H1 (cell line): ENCODE measurements at regions not wholly inside any gene's neighbourhood (a gene's known extent, or its start where the extent isn't known, plus 50 kb on each side); places are given as distances from the start of the nearest gene placed in this dataset.

Experiments
- CTCF ChIA-PET: fragments of 300-600 bp; sonication (Branson Sonifier 250); formaldehyde crosslinking; loops from one replicate; lab custom pipeline; 2021; ENCODE audit not compliant: partially characterized antibody; lab: Charles Lee
- POLR2A ChIA-PET: fragments of 300-600 bp; sonication (Branson Sonifier 250); formaldehyde crosslinking; loops from one replicate; lab custom pipeline; 2021; ENCODE audit warnings: inconsistent platforms; ENCODE audit not compliant: partially characterized antibody; lab: Charles Lee
- DNase-seq, 2 experiments: peaks; one replicate each; pipeline versions ENCODE4 v3.0.0 to v3.0.0-alpha.2; 2010 to 2022; ENCODE audit warnings: low spot score in 2 of 2, low read depth in 1 of 2, mixed read lengths in 1 of 2
- FAIRE-seq: peaks from 2 replicates; lab custom pipeline; 2011; peaks lifted over from hg19 to GRCh38; lab: Jason Lieb, UNC
- H2AFZ ChIP-seq: 2 replicates; pipeline ENCODE4 v1.8.1; 2012; ENCODE audit warnings: low read length, inconsistent platforms
- H2AK5ac ChIP-seq: 2 replicates; pipeline ENCODE4 v1.6.1; 2013; ENCODE audit warnings: low read depth, low read length
- H2BK120ac ChIP-seq: replicated peaks from 2 replicates; pipeline ENCODE3; 2013; ENCODE audit warnings: low read depth, low read length, inconsistent platforms
- H2BK12ac ChIP-seq: 2 replicates; pipeline ENCODE4 v1.6.1; 2013; ENCODE audit warnings: low read depth, low read length
- H2BK15ac ChIP-seq: 2 replicates; pipeline ENCODE4 v1.6.1; 2013; ENCODE audit warnings: low read length
- H2BK20ac ChIP-seq: 2 replicates; pipeline ENCODE4 v1.6.1; 2013; ENCODE audit warnings: low read length
- H2BK5ac ChIP-seq: 2 replicates; pipeline ENCODE4 v1.6.1; 2013; ENCODE audit warnings: low read depth, low read length
- H3K14ac ChIP-seq: 2 replicates; pipeline ENCODE4 v1.6.1; 2013; ENCODE audit warnings: inconsistent platforms; ENCODE audit not compliant: insufficient read length
- H3K18ac ChIP-seq: 2 replicates; pipeline ENCODE4 v1.6.1; 2013; ENCODE audit warnings: low read length; ENCODE audit errors: extremely low read depth
- H3K23ac ChIP-seq: 2 replicates; pipeline ENCODE4 v1.6.1; 2013; ENCODE audit warnings: inconsistent platforms; ENCODE audit not compliant: insufficient read length
- H3K23me2 ChIP-seq: 2 replicates; pipeline ENCODE4 v1.6.1; 2013; ENCODE audit warnings: low read depth, low read length
- H3K27ac ChIP-seq: 2 replicates; pipeline ENCODE4 v1.6.1; 2011; ENCODE audit warnings: low read depth, low read length, inconsistent platforms
- H3K27me3 ChIP-seq, 4 experiments: replicated peaks in 1 of 4; 1 replicate in 1 of 4; 2 replicates in 3 of 4; pipeline versions ENCODE4 v1.6.1 to v1.8.1; 2011 to 2013; ENCODE audit warnings: low read length in 3 of 4, mild to moderate bottlenecking in 3 of 4, inconsistent platforms in 2 of 4, mixed read lengths in 2 of 4, moderate library complexity in 1 of 4; ENCODE audit not compliant: control insufficient read depth in 3 of 4, insufficient read depth in 3 of 4; ENCODE audit errors: extremely low read depth in 1 of 4
- H3K36me3 ChIP-seq, 4 experiments: 2 replicates each; pipeline versions ENCODE4 v1.6.1 to v1.8.1; 2011 to 2013; ENCODE audit warnings: mild to moderate bottlenecking in 4 of 4, low read length in 3 of 4, moderate library complexity in 2 of 4, control low read depth in 1 of 4, inconsistent platforms in 1 of 4; ENCODE audit not compliant: insufficient read depth in 4 of 4, control insufficient read depth in 2 of 4
- H3K4ac ChIP-seq: replicated peaks from 2 replicates; pipeline ENCODE3; 2013; ENCODE audit warnings: low read length, low read depth, mixed read lengths, inconsistent platforms; ENCODE audit not compliant: insufficient read length
- H3K4me1 ChIP-seq, 4 experiments: replicated peaks in 1 of 4; 1 replicate in 1 of 4; 2 replicates in 3 of 4; pipeline versions ENCODE4 v1.6.1 to v1.8.1; 2011 to 2013; ENCODE audit warnings: low read length in 3 of 4, inconsistent platforms in 2 of 4, mixed read lengths in 1 of 4; ENCODE audit not compliant: insufficient read depth in 4 of 4, control insufficient read depth in 3 of 4
- H3K4me2 ChIP-seq, 2 experiments: 2 replicates each; pipeline versions ENCODE4 v1.6.1 to v1.8.1; 2011 to 2013; ENCODE audit warnings: low read depth in 2 of 2, low read length in 2 of 2, control low read depth in 1 of 2, inconsistent platforms in 1 of 2, mild to moderate bottlenecking in 1 of 2; ENCODE audit not compliant: insufficient read depth in 1 of 2
- H3K4me3 ChIP-seq, 4 experiments: fragments of 200-600, 300-600 bp in 1 of 4; sonication (generic), shearing (Covaris generic), sonication (Bioruptor Twin) in 1 of 4; 2 replicates each; pipeline versions ENCODE4 v1.5.1 to v1.8.1; 2011 to 2016; ENCODE audit warnings: low read length in 4 of 4, low read depth in 3 of 4, control low read depth in 2 of 4, inconsistent platforms in 2 of 4, mild to moderate bottlenecking in 2 of 4, mixed read lengths in 1 of 4, moderate library complexity in 1 of 4; ENCODE audit not compliant: insufficient read depth in 2 of 4; ENCODE audit errors: extremely low read depth in 1 of 4
- H3K56ac ChIP-seq: replicated peaks from 2 replicates; pipeline ENCODE3; 2013; ENCODE audit warnings: low read depth, mild to moderate bottlenecking, mixed read lengths, low read length, inconsistent platforms; ENCODE audit not compliant: insufficient read length
- H3K79me1 ChIP-seq: 2 replicates; pipeline ENCODE4 v1.6.1; 2013; ENCODE audit warnings: low read depth, low read length, control low read depth
- H3K79me2 ChIP-seq, 2 experiments: 2 replicates each; pipeline versions ENCODE4 v1.6.1 to v1.8.1; 2012 to 2013; ENCODE audit warnings: low read length in 2 of 2, mild to moderate bottlenecking in 2 of 2, inconsistent platforms in 1 of 2; ENCODE audit not compliant: insufficient read depth in 2 of 2, control insufficient read depth in 1 of 2
- H3K9ac ChIP-seq, 4 experiments: replicated peaks in 1 of 4; 1 replicate in 1 of 4; 2 replicates in 3 of 4; pipeline versions ENCODE4 v1.6.1 to v1.8.1; 2011 to 2013; ENCODE audit warnings: low read depth in 3 of 4, low read length in 3 of 4, control low read depth in 2 of 4, mild to moderate bottlenecking in 2 of 4, moderate library complexity in 2 of 4, inconsistent platforms in 1 of 4; ENCODE audit errors: extremely low read depth in 1 of 4
- H3K9me3 ChIP-seq, 2 experiments: 2 replicates each; pipeline versions ENCODE4 v1.6.1 to v1.8.1; 2012 to 2013; ENCODE audit warnings: mild to moderate bottlenecking in 2 of 2, moderate library complexity in 2 of 2, control low read depth in 1 of 2, inconsistent platforms in 1 of 2, low read depth in 1 of 2, low read length in 1 of 2, mixed read lengths in 1 of 2; ENCODE audit not compliant: insufficient read depth in 2 of 2
- H4K20me1 ChIP-seq, 2 experiments: replicated peaks in 1 of 2; 2 replicates each; pipeline versions ENCODE3 to v1.8.1; 2011 to 2013; ENCODE audit warnings: inconsistent platforms in 2 of 2, low read length in 2 of 2, mild to moderate bottlenecking in 1 of 2; ENCODE audit not compliant: insufficient read depth in 2 of 2, control insufficient read depth in 1 of 2
- H4K5ac ChIP-seq: 2 replicates; pipeline ENCODE4 v1.6.1; 2013; ENCODE audit warnings: low read length, low read depth, mixed read lengths, inconsistent platforms; ENCODE audit not compliant: insufficient read length
- H4K8ac ChIP-seq: 2 replicates; pipeline ENCODE4 v1.8.0; 2013; ENCODE audit warnings: mild to moderate bottlenecking, moderate library complexity, low read length, inconsistent platforms; ENCODE audit not compliant: insufficient read depth; ENCODE audit errors: extremely low read depth
- H4K91ac ChIP-seq: replicated peaks from 2 replicates; pipeline ENCODE3; 2013; ENCODE audit warnings: low read length, mixed read lengths, inconsistent platforms; ENCODE audit not compliant: insufficient read length
- BACH1 ChIP-seq: IDR thresholded peaks from 2 replicates; pipeline ENCODE4 v1.6.1; 2012; ENCODE audit warnings: low read length, improper control_type of control experiment
- CBX8 ChIP-seq: fragments of 300-800, 300-1000 bp; sonication (generic); IDR thresholded peaks from 2 replicates; pipeline ENCODE4 v1.7.1; 2016; ENCODE audit warnings: low read depth, low read length, borderline replicate concordance
- JUN ChIP-seq: IDR thresholded peaks from 2 replicates; pipeline ENCODE4 v1.6.1; 2011; ENCODE audit warnings: low read depth, mild to moderate bottlenecking, improper control_type of control experiment, low read length
- JUND ChIP-seq: IDR thresholded peaks from 2 replicates; pipeline ENCODE4 v1.6.1; 2011; ENCODE audit warnings: mild to moderate bottlenecking, improper control_type of control experiment, low read length
- NRF1 ChIP-seq: IDR thresholded peaks from 2 replicates; pipeline ENCODE4 v1.6.1; 2011; ENCODE audit warnings: mild to moderate bottlenecking, low read depth, low read length, improper control_type of control experiment
- RBBP5 ChIP-seq: IDR thresholded peaks from 2 replicates; pipeline ENCODE4 v1.7.1; 2012; ENCODE audit warnings: low read depth, mild to moderate bottlenecking, inconsistent platforms, low read length, moderate library complexity, borderline replicate concordance
- SP1 ChIP-seq: IDR thresholded peaks from 2 replicates; pipeline ENCODE4 v1.6.1; 2011; ENCODE audit warnings: low read depth, low read length
- TEAD4 ChIP-seq: IDR thresholded peaks from 2 replicates; pipeline ENCODE4 v1.6.1; 2012; ENCODE audit warnings: low read depth, low read length, inconsistent platforms, mixed read lengths

GRCh38 chr3:28151608-28152228, 89.7 kb upstream of the CMC1 start:
- H3K79me1 ChIP-seq, result no peaks in the 10 kb centered on the region
- H2AFZ ChIP-seq, result no peak overlapping the region
- no peak overlapping the region for H3K23ac ChIP-seq
- no peak overlapping the region for H4K8ac ChIP-seq
- ChIA-PET CTCF (no interaction called here), POLR2A (no interaction called here)
- H2AK5ac ChIP-seq, result no peak overlapping the region
- H3K4me2 ChIP-seq, result no peak overlapping the region
- no peak overlapping the region for H2BK12ac ChIP-seq
- no peak overlapping the region for H3K18ac ChIP-seq
- H2BK5ac ChIP-seq, result no peak overlapping the region
- H3K27ac ChIP-seq, result no peak overlapping the region
- H3K4ac ChIP-seq, result no peak overlapping the region
- no peaks in the 10 kb centered on the region for H3K36me3 ChIP-seq
- H3K23me2 ChIP-seq, result no peaks in the 10 kb centered on the region
- no peak overlapping the region for H4K5ac ChIP-seq
- H3K9ac ChIP-seq, result no peak overlapping the region
- no peak overlapping the region for H2BK20ac ChIP-seq
- DNase-seq (no peak), FAIRE-seq (no peak)
- H4K91ac ChIP-seq, result no peak overlapping the region
- H2BK15ac ChIP-seq, result no peak overlapping the region
- H3K27me3 ChIP-seq, result peaks cover 0 to 1% (median 0%) of the 10 kb centered on the region in 4 experiments; a peak in 1 of 7 replicates
- no peaks in the 10 kb centered on the region for H3K4me1 ChIP-seq
- H3K14ac ChIP-seq, result no peak overlapping the region
- H2BK120ac ChIP-seq, result no peak overlapping the region
- H3K79me2 ChIP-seq, result no peaks in the 10 kb centered on the region
- H3K4me3 ChIP-seq, result no peak overlapping the region
- H4K20me1 ChIP-seq, result no peaks in the 10 kb centered on the region
- no peak overlapping the region for H3K56ac ChIP-seq
- peaks cover 0 to 5% of the 10 kb centered on the region in 2 experiments; a peak in 2 of 4 replicates for H3K9me3 ChIP-seq
- no peak for TF ChIP-seq CBX8
- TF ChIP-seq JUN, result no peak
- no peak for TF ChIP-seq RBBP5
- TF ChIP-seq SP1, result no peak
- TF ChIP-seq NRF1, result no peak
- no peak for TF ChIP-seq BACH1
- no peak for TF ChIP-seq JUND
- TF ChIP-seq TEAD4, result no peak
